IMR-90 (cell line): ENCODE measurements at regions not wholly inside any gene's neighbourhood (a gene's known extent, or its start where the extent isn't known, plus 50 kb on each side); places are given as distances from the start of the nearest gene placed in this dataset.

Source experiments
- ATAC-seq: fragments of 200-7000 bp; cut with Tn5 transposase; 2 replicates; pipeline ENCODE4 v1.9.1; 2020; ENCODE audit warnings: low read depth, mild to moderate bottlenecking, moderate library complexity
- BruUV-seq: library from RNA; stranded (reverse); fragments of 400-500 nt; replicated peaks from 2 replicates; lab custom pipeline; 2021; lab: Mats Ljungman, UMichigan
- CTCF ChIA-PET: fragments of 300-600 bp; formaldehyde crosslinking; extraction: SDS; loops from one replicate; lab custom pipeline; 2021; ENCODE audit warnings: antibody characterized with exemption; lab: Yijun Ruan, JAX
- POLR2A ChIA-PET: fragments of 300-600 bp; sonication (Branson Sonifier 250); formaldehyde crosslinking; loops from one replicate; lab custom pipeline; 2022; ENCODE audit warnings: antibody characterized with exemption; ENCODE audit not compliant: unreplicated experiment; lab: Charles Lee
- DNase-seq: peaks from one replicate; pipeline ENCODE4 v3.0.0; 2013
- H2AFZ ChIP-seq: replicated peaks from 2 replicates; pipeline ENCODE3; 2013; ENCODE audit warnings: low read length, mild to moderate bottlenecking; ENCODE audit not compliant: poor library complexity
- H2AK5ac ChIP-seq: 2 replicates; pipeline ENCODE4 v1.6.1; 2013; ENCODE audit warnings: low read depth, low read length, inconsistent platforms
- H2AK9ac ChIP-seq: replicated peaks from 2 replicates; pipeline ENCODE3; 2013; ENCODE audit warnings: mild to moderate bottlenecking, low read depth, low read length, moderate library complexity; ENCODE audit not compliant: poor library complexity
- H2BK120ac ChIP-seq: 2 replicates; pipeline ENCODE4 v1.6.1; 2013; ENCODE audit warnings: low read depth, low read length, inconsistent platforms
- H2BK15ac ChIP-seq: 3 replicates; pipeline ENCODE4 v1.6.1; 2013; ENCODE audit warnings: low read depth, low read length, inconsistent platforms
- H2BK20ac ChIP-seq: 2 replicates; pipeline ENCODE4 v1.6.1; 2013; ENCODE audit warnings: low read depth, mild to moderate bottlenecking, inconsistent platforms, low read length, moderate library complexity
- H2BK5ac ChIP-seq: 2 replicates; pipeline ENCODE4 v1.6.1; 2013; ENCODE audit warnings: mild to moderate bottlenecking, low read depth, low read length, inconsistent platforms; ENCODE audit not compliant: poor library complexity, severe bottlenecking
- H3K14ac ChIP-seq: replicated peaks from 2 replicates; pipeline ENCODE4 v1.6.1; 2013; ENCODE audit warnings: low read depth, low read length, inconsistent platforms
- H3K18ac ChIP-seq: 2 replicates; pipeline ENCODE4 v1.6.1; 2013; ENCODE audit warnings: low read depth, low read length, control low read depth
- H3K23ac ChIP-seq: 2 replicates; pipeline ENCODE4 v1.6.1; 2013; ENCODE audit warnings: low read depth, low read length, inconsistent platforms
- H3K27ac ChIP-seq: 2 replicates; pipeline ENCODE4 v1.5.1; 2013; ENCODE audit warnings: mild to moderate bottlenecking, control low read depth, low read length; ENCODE audit not compliant: insufficient read depth
- H3K27me3 ChIP-seq: 2 replicates; pipeline ENCODE4 v1.6.1; 2013; ENCODE audit warnings: low read length; ENCODE audit not compliant: control insufficient read depth, insufficient read depth
- H3K36me3 ChIP-seq: 2 replicates; pipeline ENCODE4 v1.6.1; 2013; ENCODE audit warnings: low read length, mixed read lengths; ENCODE audit not compliant: control insufficient read depth, insufficient read depth
- H3K4ac ChIP-seq: 2 replicates; pipeline ENCODE4 v1.6.1; 2013; ENCODE audit warnings: low read depth, low read length, inconsistent platforms
- H3K4me1 ChIP-seq: 2 replicates; pipeline ENCODE4 v1.6.1; 2013; ENCODE audit warnings: low read length, mixed read lengths; ENCODE audit not compliant: control insufficient read depth, insufficient read depth
- H3K4me2 ChIP-seq: 2 replicates; pipeline ENCODE4 v1.6.1; 2013; ENCODE audit warnings: low read depth, mild to moderate bottlenecking, control low read depth, low read length, moderate library complexity
- H3K4me3 ChIP-seq: 2 replicates; pipeline ENCODE4 v1.5.1; 2013; ENCODE audit warnings: low read depth, mild to moderate bottlenecking, control low read depth, low read length, moderate library complexity; ENCODE audit not compliant: insufficient read depth
- H3K56ac ChIP-seq: 2 replicates; pipeline ENCODE4 v1.6.1; 2013; ENCODE audit warnings: low read length, inconsistent platforms; ENCODE audit not compliant: insufficient read depth; ENCODE audit errors: extremely low read depth
- H3K79me1 ChIP-seq, 2 experiments: 2 replicates each; pipeline ENCODE4 v1.6.1; 2013; ENCODE audit warnings: low read length in 2 of 2, inconsistent platforms in 1 of 2, low read depth in 1 of 2
- H3K9ac ChIP-seq: 2 replicates; pipeline ENCODE4 v1.6.1; 2013; ENCODE audit warnings: low read depth, low read length, control low read depth
- H3K9me1 ChIP-seq: 2 replicates; pipeline ENCODE4 v1.6.1; 2013; ENCODE audit warnings: low read length, inconsistent platforms; ENCODE audit not compliant: insufficient read depth
- H3K9me3 ChIP-seq: 2 replicates; pipeline ENCODE4 v1.6.1; 2013; ENCODE audit warnings: low read length; ENCODE audit not compliant: control insufficient read depth, insufficient read depth
- H4K20me1 ChIP-seq: 2 replicates; pipeline ENCODE4 v1.6.1; 2013; ENCODE audit warnings: low read length, inconsistent platforms; ENCODE audit not compliant: insufficient read depth
- H4K5ac ChIP-seq: 2 replicates; pipeline ENCODE4 v1.6.1; 2013; ENCODE audit warnings: mild to moderate bottlenecking, low read depth, low read length, control low read depth
- H4K8ac ChIP-seq, 2 experiments: 2 replicates each; pipeline ENCODE4 v1.6.1; 2013; ENCODE audit warnings: low read depth in 2 of 2, low read length in 2 of 2, control low read depth in 1 of 2, inconsistent platforms in 1 of 2
- H4K91ac ChIP-seq: 2 replicates; pipeline ENCODE4 v1.6.1; 2013; ENCODE audit warnings: low read depth, low read length, inconsistent platforms; ENCODE audit not compliant: insufficient read depth
- BHLHE40 ChIP-seq: fragments of 150-350 bp; IDR thresholded peaks from 2 replicates; pipeline ENCODE4 v1.6.1; 2016; ENCODE audit warnings: mild to moderate bottlenecking, low read depth, low read length
- CHD1 ChIP-seq: IDR thresholded peaks from 2 replicates; pipeline ENCODE4 v1.6.1; 2012; ENCODE audit warnings: low read depth, low read length, improper control_type of control experiment
- CTCF ChIP-seq: conservative IDR thresholded peaks from 2 replicates; pipeline ENCODE4 v1.5.1; 2012; ENCODE audit warnings: mild to moderate bottlenecking, low read depth, low read length, improper control_type of control experiment
- MAFK ChIP-seq: IDR thresholded peaks from 2 replicates; pipeline ENCODE4 v1.6.1; 2012; ENCODE audit warnings: low read depth, low read length, improper control_type of control experiment
- MAZ ChIP-seq: IDR thresholded peaks from 2 replicates; pipeline ENCODE4 v1.6.1; 2012; ENCODE audit warnings: low read depth, mild to moderate bottlenecking, low read length, improper control_type of control experiment, moderate library complexity, borderline replicate concordance
- MXI1 ChIP-seq: IDR thresholded peaks from 2 replicates; pipeline ENCODE4 v1.6.1; 2012; ENCODE audit warnings: low read depth, mild to moderate bottlenecking, low read length, moderate library complexity, borderline replicate concordance
- NFE2L2 ChIP-seq: fragments of 150-350 bp; IDR thresholded peaks from 2 replicates; pipeline ENCODE4 v1.6.1; 2016; ENCODE audit warnings: low read depth, mild to moderate bottlenecking, low read length
- RAD21 ChIP-seq: IDR thresholded peaks from 2 replicates; pipeline ENCODE4 v1.6.1; 2012; ENCODE audit warnings: low read length, improper control_type of control experiment
- RFX5 ChIP-seq: IDR thresholded peaks from 2 replicates; pipeline ENCODE4 v1.8.0; 2012; ENCODE audit warnings: low read depth, mild to moderate bottlenecking, low read length, moderate library complexity
- SMC3 ChIP-seq: fragments of 150-350 bp; IDR thresholded peaks from 2 replicates; pipeline ENCODE4 v1.6.1; 2016; ENCODE audit warnings: low read depth, mild to moderate bottlenecking, antibody characterized with exemption, low read length, moderate library complexity
- WGBS, 2 experiments: methylation state at CpG; one replicate each; pipeline versions ENCODE4 v1.1.5 to v1.1.7; 2013; ENCODE audit warnings: missing lambda C conversion rate in 2 of 2; ENCODE audit not compliant: insufficient read length in 1 of 2; ENCODE audit errors: extremely low coverage in 2 of 2; 5-methylcytosine and 5-hydroxymethylcytosine counted together
- dilution Hi-C: fragments of 300-500 bp; cut with HindIII; formaldehyde crosslinking; loops from one replicate; pipeline ENCODE4 v1.14.3; 2018; ENCODE audit warnings: low sequenced_read_pairs; ENCODE audit not compliant: unreplicated experiment
- in situ Hi-C: fragments of 300-500 bp; cut with MboI; formaldehyde crosslinking; loops from 3 replicates; pipeline ENCODE4 v1.14.3; 2019; ENCODE audit warnings: low sequenced_read_pairs, inconsistent platforms, mixed read lengths
- intact Hi-C: fragments of 100-400 bp; cut with micrococcal nuclease; formaldehyde crosslinking; loops from 2 replicates; pipeline ENCODE4 v1.10.0; 2022

GRCh38 chr9:87813119-87813463 lies 69.6 kb upstream of the SPATA31E1 start:
- no peaks in the 10 kb centered on the region for H4K20me1 ChIP-seq
- no peak overlapping the region for H2BK5ac ChIP-seq
- no peak overlapping the region for H3K4me2 ChIP-seq
- H3K18ac ChIP-seq = no peak overlapping the region
- H3K4me1 ChIP-seq = no peaks in the 10 kb centered on the region
- dilution Hi-C loops = no loop called here
- no peak overlapping the region for H3K23ac ChIP-seq
- H3K4me3 ChIP-seq = no peak overlapping the region
- no peak for DNase-seq
- no peak overlapping the region for H3K4ac ChIP-seq
- ChIA-PET CTCF (interaction anchor here (0.9 to 1.4 kb wide), 4 partner anchors 9 to 129 kb away, joined by 3 to 13 read pairs (median 6); no protein-coding TSS in a partner anchor), POLR2A (no interaction called here)
- H3K56ac ChIP-seq = no peak overlapping the region
- 80% methylated on average over 4 of the region's 7 CpGs; no CpG with 5 or more reads in 1 of the 2 experiments for whole genome bisulfite sequencing, 2 experiments
- H4K91ac ChIP-seq = no peak overlapping the region
- BruUV-seq = no TSS peak
- intact Hi-C loops = loop anchor here (1.0 kb wide), 3 partner anchors 129 to 476 kb away; no protein-coding TSS in a partner anchor
- TF ChIP-seq MAFK (no peak), NFE2L2 (no peak), BHLHE40 (no peak), CTCF (no peak), RAD21 (no peak), RFX5 (no peak), CHD1 (no peak), MAZ (no peak), MXI1 (no peak), SMC3 (no peak)
- no peaks in the 10 kb centered on the region for H3K36me3 ChIP-seq
- H3K79me1 ChIP-seq = no peaks in the 10 kb centered on the region
- ATAC-seq = peak; percentile 21; the same call in 1 of the 2 replicates
- H4K5ac ChIP-seq = no peak overlapping the region
- H2AK5ac ChIP-seq = no peak overlapping the region
- no peak overlapping the region for H2BK15ac ChIP-seq
- H2BK120ac ChIP-seq = no peak overlapping the region
- H4K8ac ChIP-seq = no peak overlapping the region
- H3K27ac ChIP-seq = no peak overlapping the region
- no peak overlapping the region for H3K9ac ChIP-seq
- H3K27me3 ChIP-seq = peaks cover 16% of the 10 kb centered on the region
- H2BK20ac ChIP-seq = no peak overlapping the region
- no peaks in the 10 kb centered on the region; the same call in none of the 2 replicates for H3K9me3 ChIP-seq
- in situ Hi-C loops = loop anchor here (5.0 kb wide), 1 partner anchor 136 kb away; no protein-coding TSS in a partner anchor
- H2AFZ ChIP-seq = no peak overlapping the region
- H3K14ac ChIP-seq = no peak overlapping the region
- H2AK9ac ChIP-seq = no peak overlapping the region
- H3K9me1 ChIP-seq = no peaks in the 10 kb centered on the region
